ENCODE measurements at regions not wholly inside any gene's neighbourhood (a gene's known extent, or its start where the extent isn't known, plus 50 kb on each side); places are given as distances from the start of the nearest gene placed in this dataset.
"Not testable (repeated sequence)": the region's sequence is repeated elsewhere in the genome, so short reads cannot be mapped to it uniquely, and the experiment has no call there.

DNA sequence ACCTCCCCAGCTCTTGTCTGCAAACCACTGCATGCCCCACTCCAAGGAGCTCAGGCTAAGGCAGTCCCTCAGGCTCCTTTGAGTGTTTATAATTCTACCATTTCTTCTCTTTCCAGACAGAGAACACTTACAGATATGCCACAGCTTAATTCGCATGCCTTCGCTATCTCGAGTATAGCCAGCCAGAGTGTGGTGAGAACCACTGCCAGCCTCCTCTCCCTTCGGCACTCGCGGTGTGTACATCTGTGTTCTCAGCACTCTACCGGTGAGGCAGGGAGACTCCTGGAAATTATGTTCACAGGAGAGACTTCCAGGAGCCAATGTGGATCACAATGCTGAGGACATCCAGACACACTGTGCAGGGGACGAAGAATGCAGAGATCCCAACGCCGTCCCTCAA, 143.7 kb upstream of the IRX1 start:
- DNase-seq (no peak), ATAC-seq (no peak)
- in situ Hi-C loops (cut with MboI; ENCODE audit: low sequenced_read_pairs in 4 of 4) (no loop called here), intact Hi-C loops (cut with DNase I; ENCODE audit: low total_unique reads) (no loop called here)
- no peak overlapping the region for H3K4me3 ChIP-seq
- TF ChIP-seq, protein P1, sequence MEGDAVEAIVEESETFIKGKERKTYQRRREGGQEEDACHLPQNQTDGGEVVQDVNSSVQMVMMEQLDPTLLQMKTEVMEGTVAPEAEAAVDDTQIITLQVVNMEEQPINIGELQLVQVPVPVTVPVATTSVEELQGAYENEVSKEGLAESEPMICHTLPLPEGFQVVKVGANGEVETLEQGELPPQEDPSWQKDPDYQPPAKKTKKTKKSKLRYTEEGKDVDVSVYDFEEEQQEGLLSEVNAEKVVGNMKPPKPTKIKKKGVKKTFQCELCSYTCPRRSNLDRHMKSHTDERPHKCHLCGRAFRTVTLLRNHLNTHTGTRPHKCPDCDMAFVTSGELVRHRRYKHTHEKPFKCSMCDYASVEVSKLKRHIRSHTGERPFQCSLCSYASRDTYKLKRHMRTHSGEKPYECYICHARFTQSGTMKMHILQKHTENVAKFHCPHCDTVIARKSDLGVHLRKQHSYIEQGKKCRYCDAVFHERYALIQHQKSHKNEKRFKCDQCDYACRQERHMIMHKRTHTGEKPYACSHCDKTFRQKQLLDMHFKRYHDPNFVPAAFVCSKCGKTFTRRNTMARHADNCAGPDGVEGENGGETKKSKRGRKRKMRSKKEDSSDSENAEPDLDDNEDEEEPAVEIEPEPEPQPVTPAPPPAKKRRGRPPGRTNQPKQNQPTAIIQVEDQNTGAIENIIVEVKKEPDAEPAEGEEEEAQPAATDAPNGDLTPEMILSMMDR (IDR thresholded peaks at IDR 0.05 in 4 of 5, conservative IDR thresholded peaks at IDR 0.05 in 1 of 5): no peak
- TF ChIP-seq POLR2A (IDR thresholded peaks at IDR 0.05): no peak
- no peaks in the 10 kb centered on the region for H3K4me1 ChIP-seq
- H3K27me3 ChIP-seq: no peaks in the 10 kb centered on the region
- H3K27ac ChIP-seq: no peak overlapping the region
- no peaks in the 10 kb centered on the region for H3K36me3 ChIP-seq
- no peaks in the 10 kb centered on the region for H3K9me3 ChIP-seq

DNA sequence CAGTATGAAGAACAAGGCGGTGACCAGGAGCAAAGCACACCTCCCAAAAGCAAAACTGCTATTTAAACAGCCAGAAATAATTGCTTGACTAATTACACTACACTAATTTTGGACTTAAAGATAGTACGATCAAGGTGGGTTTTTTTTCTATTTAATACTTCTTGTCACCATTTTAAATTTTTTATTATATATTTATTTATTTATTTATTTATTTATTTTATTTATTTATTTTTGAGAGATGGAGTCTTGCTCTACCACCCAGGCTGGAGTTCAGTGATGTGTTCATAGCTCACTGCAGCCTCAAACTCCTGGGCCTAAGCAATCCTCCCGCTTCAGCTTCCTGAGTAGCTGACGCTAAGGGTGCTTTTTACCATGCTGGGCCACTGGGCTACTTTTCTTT, 146.2 kb upstream of the IRX1 start:
- Histone ChIP-seq H3K9me3 (no peaks in the 10 kb centered on the region), H3K27ac (no peak overlapping the region), H3K27me3 (no peaks in the 10 kb centered on the region), H3K4me3 (no peak overlapping the region), H3K36me3 (no peaks in the 10 kb centered on the region), H3K4me1 (no peaks in the 10 kb centered on the region)
- no peak for TF ChIP-seq POLR2A (IDR thresholded peaks at IDR 0.05)
- TF ChIP-seq, protein P1 (IDR thresholded peaks at IDR 0.05 in 4 of 5, conservative IDR thresholded peaks at IDR 0.05 in 1 of 5): no peak
- no peak for DNase-seq
- ATAC-seq: no peak
- in situ Hi-C loops (cut with MboI; ENCODE audit: low sequenced_read_pairs in 4 of 4): no loop called here
- intact Hi-C loops (cut with DNase I; ENCODE audit: low total_unique reads): no loop called here

DNA sequence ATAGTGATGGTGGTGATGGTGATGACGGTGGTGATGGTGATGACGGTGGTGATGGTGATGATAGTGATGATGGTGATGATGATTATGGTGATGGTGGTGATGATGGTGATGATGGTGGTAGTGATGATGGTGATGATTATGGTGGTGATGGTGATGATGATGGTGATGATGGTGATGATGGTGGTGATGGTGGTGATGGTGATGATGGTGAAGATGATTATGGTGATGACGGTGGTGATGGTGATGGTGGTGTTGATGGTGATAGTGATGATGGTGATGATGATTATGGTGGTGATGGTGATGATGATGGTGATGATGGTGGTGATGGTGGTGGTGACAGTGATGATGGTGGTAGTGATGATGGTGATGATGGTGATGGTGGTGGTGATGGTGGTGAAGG, 149.2 kb upstream of the IRX1 start:
- DNase-seq (no peak), ATAC-seq (no peak)
- Histone ChIP-seq H3K27ac (no peak overlapping the region), H3K9me3 (no peaks in the 10 kb centered on the region), H3K4me3 (no peak overlapping the region), H3K27me3 (no peaks in the 10 kb centered on the region), H3K4me1 (no peaks in the 10 kb centered on the region), H3K36me3 (no peaks in the 10 kb centered on the region)
- in situ Hi-C loops (cut with MboI; ENCODE audit: low sequenced_read_pairs in 4 of 4) (no loop called here), intact Hi-C loops (cut with DNase I; ENCODE audit: low total_unique reads) (no loop called here)
- TF ChIP-seq, protein P1 (IDR thresholded peaks at IDR 0.05 in 4 of 5, conservative IDR thresholded peaks at IDR 0.05 in 1 of 5): no peak
- no peak for TF ChIP-seq POLR2A (IDR thresholded peaks at IDR 0.05)

DNA sequence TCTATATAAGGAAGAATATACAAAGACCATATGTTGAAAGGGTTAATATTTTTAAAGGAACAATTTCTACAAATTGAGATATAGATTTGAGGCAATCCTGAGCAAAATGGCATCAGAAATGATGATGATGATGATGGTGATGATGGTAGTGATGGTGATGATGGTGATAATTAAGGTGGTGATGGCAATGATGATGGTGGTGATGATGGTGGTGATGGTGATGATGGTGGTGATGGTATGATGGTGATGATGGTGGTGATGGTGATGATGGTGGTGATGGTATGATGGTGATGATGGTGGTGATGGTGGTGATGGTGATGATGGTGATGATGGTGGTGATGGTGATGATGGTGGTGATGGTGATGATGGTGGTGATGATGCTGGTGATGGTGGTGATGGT, 150.1 kb upstream of the IRX1 start:
- H3K9me3 ChIP-seq; intact Hi-C loops (cut with DNase I; ENCODE audit: low total_unique reads); H3K27me3 ChIP-seq; H3K4me1 ChIP-seq; DNase-seq; H3K36me3 ChIP-seq; H3K27ac ChIP-seq; ATAC-seq; in situ Hi-C loops (cut with MboI; ENCODE audit: low sequenced_read_pairs in 4 of 4); H3K4me3 ChIP-seq: not testable (repeated sequence)

DNA sequence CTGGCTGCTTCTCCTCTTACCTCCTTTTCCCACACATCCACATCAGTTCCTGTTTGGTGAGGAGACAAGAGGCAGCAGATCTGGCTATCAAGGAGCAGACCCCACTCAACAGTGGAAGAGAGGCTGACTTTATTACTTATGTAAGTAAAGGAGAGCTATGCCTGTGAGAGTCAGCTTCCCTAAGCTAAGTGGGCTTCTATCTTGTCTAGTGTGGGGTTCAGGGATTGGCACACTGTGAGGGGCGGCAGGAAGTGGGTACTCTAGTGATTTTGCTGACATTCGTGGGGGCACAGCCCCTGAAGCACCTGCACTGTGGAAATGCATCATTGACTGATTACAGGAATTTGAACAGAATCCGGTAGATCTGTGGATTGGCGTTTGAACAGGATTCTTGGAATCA, 163.5 kb upstream of the IRX1 start:
- no peak for DNase-seq
- Histone ChIP-seq H3K4me3 (no peak overlapping the region), H3K27me3 (peaks cover 0 to 3% (median 0%) of the 10 kb centered on the region in 3 donors), H3K36me3 (no peaks in the 10 kb centered on the region), H3K9me3 (no peaks in the 10 kb centered on the region), H3K27ac (no peak overlapping the region), H3K4me1 (no peaks in the 10 kb centered on the region)
- in situ Hi-C loops (cut with MboI; ENCODE audit: low sequenced_read_pairs in 4 of 4): no loop called here
- intact Hi-C loops (cut with DNase I; ENCODE audit: low total_unique reads): no loop called here
- TF ChIP-seq, protein P1 (IDR thresholded peaks at IDR 0.05 in 4 of 5, conservative IDR thresholded peaks at IDR 0.05 in 1 of 5): no peak
- TF ChIP-seq POLR2A (IDR thresholded peaks at IDR 0.05): no peak
- no peak for ATAC-seq
